ENCODE measurements at regions not wholly inside any gene's neighbourhood (a gene's known extent, or its start where the extent isn't known, plus 50 kb on each side); places are given as distances from the start of the nearest gene placed in this dataset.

DNA sequence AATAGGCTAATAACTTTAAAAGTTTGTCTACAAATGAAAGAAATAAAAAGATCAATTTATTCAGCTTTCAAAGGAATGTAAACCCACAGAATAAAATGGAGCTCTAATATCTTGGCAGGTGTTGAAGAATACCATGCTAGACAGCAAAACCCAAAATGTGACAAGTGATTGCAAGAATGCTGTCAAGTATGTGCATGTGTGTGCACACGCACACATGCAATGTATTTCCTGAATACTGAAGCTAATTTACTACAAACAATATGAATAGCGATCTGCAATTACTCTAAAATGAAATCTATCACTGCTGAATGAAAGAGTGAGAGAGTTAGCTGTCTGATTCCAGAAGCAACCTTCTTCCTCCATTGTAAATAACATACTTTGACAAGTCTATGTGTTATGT lies 179.2 kb upstream of the HSF2 start:
- no peaks in the 10 kb centered on the region for H3K4me1 ChIP-seq (replicated peaks in 1 of 2; ENCODE audit: control insufficient read depth in 2 of 2, insufficient read depth in 2 of 2, low read length in 2 of 2)
- no peak overlapping the region for H3K4me2 ChIP-seq (ENCODE audit: insufficient read depth, low read length)
- H3K27me3 ChIP-seq (ENCODE audit: control insufficient read depth in 2 of 2, insufficient read depth in 2 of 2, low read length in 2 of 2) = no peaks in the 10 kb centered on the region
- ChIA-PET POLR2A (no interaction called here), CTCF (ENCODE audit: low intra/inter-chr PET ratio) (no interaction called here)
- H4K20me1 ChIP-seq (replicated peaks; ENCODE audit: control insufficient read depth, insufficient read depth, low read length) = no peaks in the 10 kb centered on the region
- no peak overlapping the region for H3K27ac ChIP-seq (ENCODE audit: extremely low read depth, low read depth, low read length)
- TF ChIP-seq STAG1 (CRISPR knock-in tag; IDR thresholded peaks at IDR 0.05; ENCODE audit: borderline replicate concordance) (no peak), RFX1 (IDR thresholded peaks at IDR 0.05) (no peak), ELF1 (tag; IDR thresholded peaks at IDR 0.05) (no peak), MYNN (IDR thresholded peaks at IDR 0.05) (no peak), MYNN (CRISPR knock-in tag; IDR thresholded peaks at IDR 0.05) (no peak), ASH1L (IDR thresholded peaks at IDR 0.05; ENCODE audit: borderline replicate concordance, low read depth, partially characterized antibody) (no peak), NEUROD1 (IDR thresholded peaks at IDR 0.05; ENCODE audit: borderline replicate concordance, low read depth, low read length, partially characterized antibody) (no peak), FOXK1 (CRISPR knock-in tag; IDR thresholded peaks at IDR 0.05; ENCODE audit: borderline replicate concordance) (no peak), ARID1B (IDR thresholded peaks at IDR 0.05) (no peak)
- no peak for ATAC-seq
- no peak overlapping the region for H3K9ac ChIP-seq (ENCODE audit: insufficient read depth in 1 of 2, low read depth in 2 of 2, low read length in 2 of 2)
- BruUV-seq (replicated peaks) = no TSS peak
- FAIRE-seq = no peak
- H3K9me1 ChIP-seq (ENCODE audit: control insufficient read depth, insufficient read depth, low read length) = no peaks in the 10 kb centered on the region
- H3K79me2 ChIP-seq (ENCODE audit: control insufficient read depth, insufficient read depth, low read length) = no peaks in the 10 kb centered on the region
- intact Hi-C loops (cut with micrococcal nuclease) = no loop called here
- H3K36me3 ChIP-seq (ENCODE audit: control insufficient read depth, insufficient read depth, low read length) = no peaks in the 10 kb centered on the region
- no peak overlapping the region for H2AFZ ChIP-seq (ENCODE audit: low read depth, low read length)
- no peaks in the 10 kb centered on the region for H3K9me3 ChIP-seq (replicated peaks; ENCODE audit: control insufficient read depth, insufficient read depth, low read depth, low read length)
- WGBS (ENCODE audit: insufficient coverage, low coverage, missing lambda C conversion rate) = 0% methylated on average over 2 of the region's 2 CpGs
- in situ Hi-C loops (cut with MboI) = no loop called here
- DNase-seq (ENCODE audit: extremely low read depth in 1 of 4, low spot score in 3 of 4) = no peak
- no peak overlapping the region for H3K4me3 ChIP-seq

DNA sequence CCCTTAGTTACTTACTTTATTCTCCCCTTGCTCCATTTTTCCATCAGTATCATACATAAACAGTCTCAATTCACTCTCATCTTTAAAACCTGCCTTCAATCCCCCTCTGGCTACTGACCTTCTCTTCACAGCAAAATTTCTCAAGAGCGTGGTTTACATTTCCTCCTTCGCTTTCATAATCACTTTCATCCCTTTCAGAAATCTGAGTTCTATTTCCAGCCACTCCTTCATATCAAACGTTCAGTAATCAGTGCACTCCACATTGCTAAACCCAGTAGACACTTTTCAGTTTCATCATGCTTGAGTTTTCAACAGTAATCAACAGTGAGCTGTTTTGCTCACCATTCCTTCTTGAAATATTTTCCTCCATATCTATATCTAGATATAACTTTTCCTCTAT lies 176.7 kb upstream of the HSF2 start:
- no peak overlapping the region for H3K9ac ChIP-seq (ENCODE audit: insufficient read depth in 1 of 2, low read depth in 2 of 2, low read length in 2 of 2)
- H2AFZ ChIP-seq (ENCODE audit: low read depth, low read length) = no peak overlapping the region
- no peaks in the 10 kb centered on the region for H3K27me3 ChIP-seq (ENCODE audit: control insufficient read depth in 2 of 2, insufficient read depth in 2 of 2, low read length in 2 of 2)
- in situ Hi-C loops (cut with MboI) (no loop called here), intact Hi-C loops (cut with micrococcal nuclease) (no loop called here)
- no peak for FAIRE-seq
- no peak for ATAC-seq
- no peaks in the 10 kb centered on the region for H3K36me3 ChIP-seq (ENCODE audit: control insufficient read depth, insufficient read depth, low read length)
- no peak overlapping the region for H3K27ac ChIP-seq (ENCODE audit: extremely low read depth, low read depth, low read length)
- no peaks in the 10 kb centered on the region for H3K9me3 ChIP-seq (replicated peaks; ENCODE audit: control insufficient read depth, insufficient read depth, low read depth, low read length)
- DNase-seq (ENCODE audit: extremely low read depth in 1 of 4, low spot score in 3 of 4) = no peak
- no peak overlapping the region for H3K4me2 ChIP-seq (ENCODE audit: insufficient read depth, low read length)
- no peaks in the 10 kb centered on the region for H3K4me1 ChIP-seq (replicated peaks in 1 of 2; ENCODE audit: control insufficient read depth in 2 of 2, insufficient read depth in 2 of 2, low read length in 2 of 2)
- ChIA-PET CTCF (ENCODE audit: low intra/inter-chr PET ratio) (no interaction called here), POLR2A (no interaction called here)
- 0% methylated on average over 3 of the region's 3 CpGs for WGBS (ENCODE audit: insufficient coverage, low coverage, missing lambda C conversion rate)
- H3K4me3 ChIP-seq = no peak overlapping the region
- H4K20me1 ChIP-seq (replicated peaks; ENCODE audit: control insufficient read depth, insufficient read depth, low read length) = no peaks in the 10 kb centered on the region
- H3K79me2 ChIP-seq (ENCODE audit: control insufficient read depth, insufficient read depth, low read length) = no peaks in the 10 kb centered on the region
- BruUV-seq (replicated peaks) = no TSS peak
- no peaks in the 10 kb centered on the region for H3K9me1 ChIP-seq (ENCODE audit: control insufficient read depth, insufficient read depth, low read length)
- TF ChIP-seq FOXJ3 (CRISPR knock-in tag; IDR thresholded peaks at IDR 0.05) (no peak), ZNF717 (CRISPR knock-in tag; IDR thresholded peaks at IDR 0.05) (no peak), ZNF830 (CRISPR knock-in tag; IDR thresholded peaks at IDR 0.05) (no peak), KHSRP (IDR thresholded peaks at IDR 0.05) (no peak), C11orf30 (IDR thresholded peaks at IDR 0.05; ENCODE audit: low read depth) (no peak), RFX1 (IDR thresholded peaks at IDR 0.05) (no peak), PRMT5 (CRISPR knock-in tag; IDR thresholded peaks at IDR 0.05) (no peak), HNRNPH1 (optimal IDR thresholded peaks at IDR 0.05; ENCODE audit: low read depth, low read length) (no peak), THRB (CRISPR knock-in tag; conservative IDR thresholded peaks at IDR 0.05) (no peak)
- TF ChIP-seq, protein P1, sequence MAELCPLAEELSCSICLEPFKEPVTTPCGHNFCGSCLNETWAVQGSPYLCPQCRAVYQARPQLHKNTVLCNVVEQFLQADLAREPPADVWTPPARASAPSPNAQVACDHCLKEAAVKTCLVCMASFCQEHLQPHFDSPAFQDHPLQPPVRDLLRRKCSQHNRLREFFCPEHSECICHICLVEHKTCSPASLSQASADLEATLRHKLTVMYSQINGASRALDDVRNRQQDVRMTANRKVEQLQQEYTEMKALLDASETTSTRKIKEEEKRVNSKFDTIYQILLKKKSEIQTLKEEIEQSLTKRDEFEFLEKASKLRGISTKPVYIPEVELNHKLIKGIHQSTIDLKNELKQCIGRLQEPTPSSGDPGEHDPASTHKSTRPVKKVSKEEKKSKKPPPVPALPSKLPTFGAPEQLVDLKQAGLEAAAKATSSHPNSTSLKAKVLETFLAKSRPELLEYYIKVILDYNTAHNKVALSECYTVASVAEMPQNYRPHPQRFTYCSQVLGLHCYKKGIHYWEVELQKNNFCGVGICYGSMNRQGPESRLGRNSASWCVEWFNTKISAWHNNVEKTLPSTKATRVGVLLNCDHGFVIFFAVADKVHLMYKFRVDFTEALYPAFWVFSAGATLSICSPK (IDR thresholded peaks at IDR 0.05; ENCODE audit: borderline replicate concordance) = no peak

All from K562 (cell line).